Cardiac septum (tissue), 1 donor: ENCODE measurements at regions not wholly inside any gene's neighbourhood (a gene's known extent, or its start where the extent isn't known, plus 50 kb on each side); places are given as distances from the start of the nearest gene placed in this dataset.
"Not testable (repeated sequence)": the region's sequence is repeated elsewhere in the genome, so short reads cannot be mapped to it uniquely, and the experiment has no call there.

Experiments
- DNase-seq: peaks from one replicate; pipeline ENCODE4 v3.0.0-alpha.2; 2020; ENCODE audit warnings: low spot score
- intact Hi-C: fragments of 100-400 bp; cut with DNase I; formaldehyde crosslinking; loops from one replicate; pipeline ENCODE4 v1.14.0; 2022
- donor health status: DM: no; HTN: no; CAD: no.

GRCh38 chr3:28980631-28981030 is 300.2 kb upstream of the RBMS3 start:
- DNase-seq, result no peak
- intact Hi-C loops, result no loop called here

GRCh38 chr3:28982906-28983305 is 298.0 kb upstream of the RBMS3 start:
- DNase-seq, result no peak
- intact Hi-C loops, result no loop called here

GRCh38 chr3:28986922-28987321 is 293.9 kb upstream of the RBMS3 start:
- DNase-seq, result no peak
- intact Hi-C loops, result no loop called here

GRCh38 chr3:28989646-28990089 is 291.2 kb upstream of the RBMS3 start:
- DNase-seq, result no peak
- intact Hi-C loops, result no loop called here

- intact Hi-C loops, result no loop called here
- no peak for DNase-seq
Measured at GRCh38 chr3:28994161-28994905, 286.5 kb upstream of the RBMS3 start.

- intact Hi-C loops, result no loop called here
- DNase-seq, result no peak
Measured at GRCh38 chr3:29004885-29005599, 275.8 kb upstream of the RBMS3 start.

- no peak for DNase-seq
- intact Hi-C loops, result no loop called here
Measured at GRCh38 chr3:29005862-29006261, 275.0 kb upstream of the RBMS3 start.

- intact Hi-C loops, result no loop called here
- no peak for DNase-seq
Measured at GRCh38 chr3:29011441-29011840, 269.4 kb upstream of the RBMS3 start.

GRCh38 chr3:29011966-29012365 is 268.9 kb upstream of the RBMS3 start:
- no peak for DNase-seq
- intact Hi-C loops, result no loop called here

- intact Hi-C loops, result no loop called here
- no peak for DNase-seq
Measured at GRCh38 chr3:29022976-29023375, 257.9 kb upstream of the RBMS3 start.

GRCh38 chr3:29026286-29026685 is 254.6 kb upstream of the RBMS3 start:
- intact Hi-C loops, result no loop called here
- DNase-seq, result no peak

GRCh38 chr3:29026959-29027358 is 253.9 kb upstream of the RBMS3 start:
- no peak for DNase-seq
- intact Hi-C loops, result no loop called here

GRCh38 chr3:29031175-29031574 is 249.7 kb upstream of the RBMS3 start:
- intact Hi-C loops, DNase-seq: not testable (repeated sequence)

GRCh38 chr3:29033511-29033910 is 247.4 kb upstream of the RBMS3 start:
- DNase-seq, result no peak
- intact Hi-C loops, result no loop called here

GRCh38 chr3:29050155-29050554 is 230.7 kb upstream of the RBMS3 start:
- no peak for DNase-seq
- intact Hi-C loops, result no loop called here

- intact Hi-C loops, result no loop called here
- DNase-seq, result no peak
Measured at GRCh38 chr3:29057326-29057725, 223.5 kb upstream of the RBMS3 start.

- no peak for DNase-seq
- intact Hi-C loops, result loop anchor here (10.0 kb wide), 1 partner anchor 489 kb away; no protein-coding TSS in a partner anchor
Measured at GRCh38 chr3:29064085-29064484, 216.8 kb upstream of the RBMS3 start.

- intact Hi-C loops, result loop anchor here (10.0 kb wide), 1 partner anchor 490 kb away; no protein-coding TSS in a partner anchor
Measured at GRCh38 chr3:29065211-29065785, 215.6 kb upstream of the RBMS3 start.

GRCh38 chr3:29067007-29067406 is 213.9 kb upstream of the RBMS3 start:
- no peak for DNase-seq
- intact Hi-C loops, result loop anchor here (10.0 kb wide), 1 partner anchor 492 kb away; no protein-coding TSS in a partner anchor

More at GRCh38 chr3:29065211-29065785, 215.6 kb upstream of the RBMS3 start:
- DNase-seq, result no peak

- intact Hi-C loops, result no loop called here
- DNase-seq, result no peak
Measured at GRCh38 chr3:29070959-29071634, 209.8 kb upstream of the RBMS3 start.
